Sigmoid colon (tissue), 4 donors: ENCODE measurements at regions not wholly inside any gene's neighbourhood (a gene's known extent, or its start where the extent isn't known, plus 50 kb on each side); places are given as distances from the start of the nearest gene placed in this dataset.

Source experiments
- POLR2A ChIP-seq, 2 donors: fragments of 450-650 bp; IDR thresholded peaks; one replicate each; pipeline ENCODE4 v1.6.1; 2016; ENCODE audit warnings: antibody characterized with exemption in 2 of 2, mild to moderate bottlenecking in 2 of 2, moderate library complexity in 2 of 2
- POLR2AphosphoS5 ChIP-seq, 4 donors: sonication (generic); formaldehyde crosslinking; IDR thresholded peaks; one replicate each; pipeline ENCODE4 v1.6.1; 2017; ENCODE audit warnings: antibody characterized with exemption in 4 of 4
- TF ChIP-seq, protein P1 (sequence below), 4 experiments: fragments of 450-650 bp in 3 of 4; fragments of 200-600 bp in 1 of 4; IDR thresholded peaks; one replicate each; pipeline ENCODE4 v1.5.1; 2016 to 2019; ENCODE audit warnings: antibody characterized with exemption in 4 of 4, mild to moderate bottlenecking in 3 of 4, moderate library complexity in 2 of 4

- TF ChIP-seq, protein P1, sequence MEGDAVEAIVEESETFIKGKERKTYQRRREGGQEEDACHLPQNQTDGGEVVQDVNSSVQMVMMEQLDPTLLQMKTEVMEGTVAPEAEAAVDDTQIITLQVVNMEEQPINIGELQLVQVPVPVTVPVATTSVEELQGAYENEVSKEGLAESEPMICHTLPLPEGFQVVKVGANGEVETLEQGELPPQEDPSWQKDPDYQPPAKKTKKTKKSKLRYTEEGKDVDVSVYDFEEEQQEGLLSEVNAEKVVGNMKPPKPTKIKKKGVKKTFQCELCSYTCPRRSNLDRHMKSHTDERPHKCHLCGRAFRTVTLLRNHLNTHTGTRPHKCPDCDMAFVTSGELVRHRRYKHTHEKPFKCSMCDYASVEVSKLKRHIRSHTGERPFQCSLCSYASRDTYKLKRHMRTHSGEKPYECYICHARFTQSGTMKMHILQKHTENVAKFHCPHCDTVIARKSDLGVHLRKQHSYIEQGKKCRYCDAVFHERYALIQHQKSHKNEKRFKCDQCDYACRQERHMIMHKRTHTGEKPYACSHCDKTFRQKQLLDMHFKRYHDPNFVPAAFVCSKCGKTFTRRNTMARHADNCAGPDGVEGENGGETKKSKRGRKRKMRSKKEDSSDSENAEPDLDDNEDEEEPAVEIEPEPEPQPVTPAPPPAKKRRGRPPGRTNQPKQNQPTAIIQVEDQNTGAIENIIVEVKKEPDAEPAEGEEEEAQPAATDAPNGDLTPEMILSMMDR (IDR thresholded peaks at IDR 0.05) = no peak
- TF ChIP-seq POLR2AphosphoS5 (IDR thresholded peaks at IDR 0.05) (peak in 1 of 4 donors; percentile 28), POLR2A (IDR thresholded peaks at IDR 0.05) (no peak)
These were observed 158.6 kb upstream of the DMRT1 start for GRCh38 chr9:682633-683508.
